Testis (tissue), 2 donors: ENCODE measurements at regions not wholly inside any gene's neighbourhood (a gene's known extent, or its start where the extent isn't known, plus 50 kb on each side); places are given as distances from the start of the nearest gene placed in this dataset.

Source experiments
- DNase-seq: peaks from one replicate; pipeline ENCODE4 v3.0.0-alpha.2; 2019
- H3K27ac ChIP-seq, 2 donors: fragments of 200-600 bp; sonication (generic); one replicate each; pipeline ENCODE4 v1.5.1; 2019
- H3K27me3 ChIP-seq: fragments of 200-600 bp; sonication (generic); one replicate; pipeline ENCODE4 v1.5.1; 2019
- H3K36me3 ChIP-seq: fragments of 200-600 bp; sonication (generic); one replicate; pipeline ENCODE4 v1.5.1; 2017; ENCODE audit warnings: low read depth; ENCODE audit errors: missing control alignments
- H3K4me1 ChIP-seq: fragments of 200-600 bp; sonication (generic); one replicate; pipeline ENCODE4 v1.5.1; 2019
- H3K4me3 ChIP-seq, 2 donors: fragments of 200-600 bp; sonication (generic); one replicate each; pipeline ENCODE4 v1.5.1; 2017 to 2019
- H3K9me3 ChIP-seq: fragments of 200-600 bp; sonication (generic); one replicate; pipeline ENCODE4 v1.5.1; 2017
- CTCF ChIP-seq, 3 experiments: fragments of 450-650 bp in 2 of 3; fragments of 200-600 bp in 1 of 3; sonication (generic) in 1 of 3; IDR thresholded peaks; one replicate each; pipeline ENCODE4 v1.5.1; 2016 to 2019; ENCODE audit warnings: antibody characterized with exemption in 3 of 3, mild to moderate bottlenecking in 2 of 3, moderate library complexity in 1 of 3
- POLR2A ChIP-seq: fragments of 450-650 bp; IDR thresholded peaks from one replicate; pipeline ENCODE4 v1.6.1; 2017; ENCODE audit warnings: antibody characterized with exemption, mild to moderate bottlenecking, moderate library complexity
- WGBS, 2 donors: methylation state at CpG; one replicate each; pipeline ENCODE4 v1.1.5; 2018; 5-methylcytosine and 5-hydroxymethylcytosine counted together
- intact Hi-C: fragments of 100-400 bp; cut with DNase I; formaldehyde crosslinking; loops from one replicate; pipeline ENCODE4 v1.15.1; 2023; ENCODE audit warnings: low total_unique reads

GRCh38 chr1:95408507-95409136 lies 174.6 kb downstream of the RWDD3 start:
- Histone ChIP-seq H3K9me3 (no peaks in the 10 kb centered on the region), H3K27ac (no peak overlapping the region), H3K4me3 (no peak overlapping the region), H3K27me3 (no peaks in the 10 kb centered on the region), H3K4me1 (peaks cover 3% of the 10 kb centered on the region), H3K36me3 (no peaks in the 10 kb centered on the region)
- DNase-seq = no peak
- 55 to 57% methylated on average over 4 of the region's 4 CpGs for WGBS, 2 donors
- intact Hi-C loops = no loop called here
- no peak for TF ChIP-seq CTCF (IDR thresholded peaks at IDR 0.05)
- no peak for TF ChIP-seq POLR2A

- Histone ChIP-seq H3K27ac (no peak overlapping the region), H3K4me1 (peaks cover 3% of the 10 kb centered on the region), H3K4me3 (no peak overlapping the region), H3K36me3 (no peaks in the 10 kb centered on the region), H3K9me3 (no peaks in the 10 kb centered on the region), H3K27me3 (no peaks in the 10 kb centered on the region)
- intact Hi-C loops = no loop called here
- whole genome bisulfite sequencing, 2 donors = 45 to 48% methylated on average over 1 of the region's 1 CpG
- TF ChIP-seq POLR2A (no peak), CTCF (IDR thresholded peaks at IDR 0.05) (no peak)
- DNase-seq = no peak
Observed at GRCh38 chr1:95409276-95409675, 175.3 kb downstream of the RWDD3 start.

- no peak for DNase-seq
- WGBS, 2 donors = 81 to 86% methylated on average over 3 of the region's 3 CpGs
- Histone ChIP-seq H3K27me3 (no peaks in the 10 kb centered on the region), H3K4me1 (peaks cover 3% of the 10 kb centered on the region), H3K9me3 (no peaks in the 10 kb centered on the region), H3K4me3 (no peak overlapping the region), H3K36me3 (no peaks in the 10 kb centered on the region), H3K27ac (no peak overlapping the region)
- no peak for TF ChIP-seq POLR2A
- no peak for TF ChIP-seq CTCF (IDR thresholded peaks at IDR 0.05)
- intact Hi-C loops = no loop called here
Observed at GRCh38 chr1:95409901-95410300, 175.9 kb downstream of the RWDD3 start.

- Histone ChIP-seq H3K4me1 (no peaks in the 10 kb centered on the region), H3K27ac (no peak overlapping the region), H3K36me3 (no peaks in the 10 kb centered on the region), H3K27me3 (no peaks in the 10 kb centered on the region), H3K4me3 (no peak overlapping the region), H3K9me3 (no peaks in the 10 kb centered on the region)
- no peak for DNase-seq
- TF ChIP-seq CTCF (IDR thresholded peaks at IDR 0.05) = no peak
- TF ChIP-seq POLR2A = no peak
- intact Hi-C loops = no loop called here
Observed at GRCh38 chr1:95415146-95415545, 181.1 kb downstream of the RWDD3 start.

GRCh38 chr1:95426772-95427171 lies 192.8 kb downstream of the RWDD3 start:
- intact Hi-C loops = no loop called here
- H3K27me3 ChIP-seq = no peaks in the 10 kb centered on the region
- no peaks in the 10 kb centered on the region for H3K36me3 ChIP-seq
- TF ChIP-seq POLR2A (no peak), CTCF (IDR thresholded peaks at IDR 0.05) (no peak)
- H3K4me1 ChIP-seq = no peaks in the 10 kb centered on the region
- H3K4me3 ChIP-seq = no peak overlapping the region
- no peaks in the 10 kb centered on the region for H3K9me3 ChIP-seq
- DNase-seq = no peak
- H3K27ac ChIP-seq = no peak overlapping the region
- 62 to 80% methylated on average over 1 of the region's 1 CpG for WGBS, 2 donors
